OCI-LY7 (cell line): ENCODE measurements at regions not wholly inside any gene's neighbourhood (a gene's known extent, or its start where the extent isn't known, plus 50 kb on each side); places are given as distances from the start of the nearest gene placed in this dataset.

Experiments used
- BruUV-seq: library from RNA; stranded (reverse); fragments of 400-500 nt; replicated peaks from 2 replicates; lab custom pipeline; 2021; lab: Mats Ljungman, UMichigan
- CTCF ChIA-PET: fragments of 300-600 bp; sonication (Branson Sonifier 250); formaldehyde crosslinking; loops from one replicate; lab custom pipeline; 2022; ENCODE audit warnings: antibody characterized with exemption; ENCODE audit not compliant: unreplicated experiment; lab: Charles Lee
- POLR2A ChIA-PET: fragments of 300-600 bp; sonication (Branson Sonifier 250); formaldehyde crosslinking; loops from one replicate; lab custom pipeline; 2022; ENCODE audit warnings: antibody characterized with exemption; lab: Charles Lee
- DNase-seq: peaks from one replicate; pipeline ENCODE4 v3.0.0-alpha.2; 2015; ENCODE audit warnings: low spot score
- H2AFZ ChIP-seq: fragments of 200-600 bp; sonication (generic), shearing (Covaris generic); 2 replicates; pipeline ENCODE4 v1.6.1; 2014; ENCODE audit warnings: mild to moderate bottlenecking, antibody characterized with exemption, low read length, moderate library complexity
- H3K27ac ChIP-seq: fragments of 200-600 bp; sonication (generic); 2 replicates; pipeline ENCODE4 v1.5.1; 2014; ENCODE audit warnings: mixed run types, low read depth, mild to moderate bottlenecking, moderate library complexity, low read length, inconsistent platforms; ENCODE audit not compliant: poor library complexity, severe bottlenecking
- H3K36me3 ChIP-seq: fragments of 200-600 bp; sonication (generic); 2 replicates; pipeline ENCODE4 v1.6.1; 2014; ENCODE audit warnings: mild to moderate bottlenecking, antibody characterized with exemption, low read length, moderate library complexity, mixed read lengths; ENCODE audit not compliant: insufficient read depth
- H3K4me1 ChIP-seq: fragments of 200-600 bp; sonication (generic); 2 replicates; pipeline ENCODE4 v1.5.1; 2014; ENCODE audit warnings: mild to moderate bottlenecking, low read length; ENCODE audit not compliant: insufficient read depth, poor library complexity, severe bottlenecking
- H3K4me2 ChIP-seq: fragments of 200-600 bp; sonication (generic); 2 replicates; pipeline ENCODE4 v1.6.1; 2014; ENCODE audit warnings: mild to moderate bottlenecking, low read length
- H3K4me3 ChIP-seq: fragments of 200-600 bp; sonication (generic); 2 replicates; pipeline ENCODE4 v1.5.1; 2014; ENCODE audit warnings: mild to moderate bottlenecking, low read depth, low read length; ENCODE audit not compliant: poor library complexity, severe bottlenecking
- H3K79me2 ChIP-seq: fragments of 200-600 bp; sonication (generic); 2 replicates; pipeline ENCODE4 v1.6.1; 2016; ENCODE audit warnings: low read depth, mild to moderate bottlenecking, low read length, moderate library complexity, mixed read lengths; ENCODE audit not compliant: insufficient read depth
- H3K9me2 ChIP-seq: fragments of 200-600 bp; sonication (generic); 2 replicates; pipeline ENCODE4 v1.6.1; 2016; ENCODE audit warnings: mild to moderate bottlenecking, low read length, mixed read lengths; ENCODE audit not compliant: insufficient read depth
- H3K9me3 ChIP-seq: fragments of 200-600 bp; sonication (generic); 2 replicates; pipeline ENCODE4 v1.6.1; 2014; ENCODE audit warnings: mild to moderate bottlenecking, mixed run types, low read length, mixed read lengths
- H4K20me1 ChIP-seq: fragments of 200-600 bp; sonication (generic); 2 replicates; pipeline ENCODE4 v1.6.1; 2014; ENCODE audit warnings: mild to moderate bottlenecking, antibody characterized with exemption, low read length, moderate library complexity, mixed read lengths; ENCODE audit not compliant: insufficient read depth
- CTCF ChIP-seq: fragments of 200-600 bp; sonication (generic); conservative IDR thresholded peaks from 2 replicates; pipeline ENCODE4 v1.5.1; 2014; ENCODE audit warnings: mild to moderate bottlenecking, antibody characterized with exemption, low read length, moderate library complexity, mixed read lengths
- EZH2phosphoT487 ChIP-seq: fragments of 200-600 bp; sonication (generic); IDR thresholded peaks from 2 replicates; pipeline ENCODE4 v1.6.1; 2018; ENCODE audit warnings: low read depth, borderline replicate concordance, mild to moderate bottlenecking, mixed run types, antibody characterized with exemption, low read length, moderate library complexity, mixed read lengths
- intact Hi-C: fragments of 100-400 bp; cut with micrococcal nuclease; formaldehyde crosslinking; loops from one replicate; pipeline ENCODE4 v1.10.0; 2022; ENCODE audit not compliant: unreplicated experiment

GRCh38 chr4:26171941-26172340, 148.9 kb upstream of the RBPJ start:
- BruUV-seq, result no TSS peak
- Histone ChIP-seq H3K79me2 (no peaks in the 10 kb centered on the region), H3K4me3 (no peak overlapping the region), H3K27ac (no peak overlapping the region), H2AFZ (no peak overlapping the region), H3K4me2 (no peak overlapping the region), H3K36me3 (no peaks in the 10 kb centered on the region), H4K20me1 (no peaks in the 10 kb centered on the region), H3K9me2 (no peaks in the 10 kb centered on the region), H3K4me1 (no peaks in the 10 kb centered on the region), H3K9me3 (no peaks in the 10 kb centered on the region)
- CTCF ChIA-PET, result no interaction called here
- intact Hi-C loops, result no loop called here
- POLR2A ChIA-PET, result interaction anchor here (0.7 kb wide), 1 partner anchor 28 kb away, joined by 3 read pairs; no protein-coding TSS in a partner anchor
- DNase-seq, result no peak
- TF ChIP-seq EZH2phosphoT487, result no peak
- TF ChIP-seq CTCF, result no peak

GRCh38 chr4:26173619-26174018, 147.2 kb upstream of the RBPJ start:
- intact Hi-C loops, result no loop called here
- no peak for DNase-seq
- H3K36me3 ChIP-seq, result no peaks in the 10 kb centered on the region
- CTCF ChIA-PET, result no interaction called here
- no peak overlapping the region for H3K4me2 ChIP-seq
- H4K20me1 ChIP-seq, result no peaks in the 10 kb centered on the region
- no peaks in the 10 kb centered on the region for H3K9me3 ChIP-seq
- BruUV-seq, result no TSS peak
- no peaks in the 10 kb centered on the region for H3K9me2 ChIP-seq
- TF ChIP-seq CTCF, result no peak
- TF ChIP-seq EZH2phosphoT487, result no peak
- no peak overlapping the region for H2AFZ ChIP-seq
- no peaks in the 10 kb centered on the region for H3K79me2 ChIP-seq
- no peak overlapping the region for H3K27ac ChIP-seq
- POLR2A ChIA-PET, result no interaction called here
- H3K4me3 ChIP-seq, result no peak overlapping the region
- H3K4me1 ChIP-seq, result no peaks in the 10 kb centered on the region

- no peaks in the 10 kb centered on the region for H3K9me3 ChIP-seq
- no peak overlapping the region for H2AFZ ChIP-seq
- no peak for DNase-seq
- intact Hi-C loops, result no loop called here
- no peak overlapping the region for H3K27ac ChIP-seq
- no TSS peak for BruUV-seq
- no peaks in the 10 kb centered on the region for H3K36me3 ChIP-seq
- H3K79me2 ChIP-seq, result no peaks in the 10 kb centered on the region
- H4K20me1 ChIP-seq, result no peaks in the 10 kb centered on the region
- no peaks in the 10 kb centered on the region for H3K4me1 ChIP-seq
- no peak overlapping the region for H3K4me2 ChIP-seq
- ChIA-PET CTCF (no interaction called here), POLR2A (interaction anchor here (0.6 kb wide), 2 partner anchors 28 to 412 kb away, joined by 3 read pairs; no protein-coding TSS in a partner anchor)
- no peak overlapping the region for H3K4me3 ChIP-seq
- TF ChIP-seq CTCF (no peak), EZH2phosphoT487 (no peak)
- no peaks in the 10 kb centered on the region for H3K9me2 ChIP-seq
Measured at GRCh38 chr4:26174027-26174426, 146.8 kb upstream of the RBPJ start.
